HepG2 (cell line): ENCODE measurements at regions not wholly inside any gene's neighbourhood (a gene's known extent, or its start where the extent isn't known, plus 50 kb on each side); places are given as distances from the start of the nearest gene placed in this dataset.

ENCODE experiments used
- CTCF ChIP-seq: sonication (generic); formaldehyde crosslinking; IDR thresholded peaks from 2 replicates; pipeline ENCODE4 v1.5.0; 2020; ENCODE audit warnings: mild to moderate bottlenecking, missing genetic modification reagents, moderate library complexity
- HINFP ChIP-seq: sonication (generic); formaldehyde crosslinking; IDR thresholded peaks from 2 replicates; pipeline ENCODE4 v1.4.0; 2020; ENCODE audit warnings: low read depth, mild to moderate bottlenecking, missing genetic modification reagents
- LCORL ChIP-seq, 2 experiments: fragments of 450-650 bp in 1 of 2; sonication (generic) in 1 of 2; formaldehyde crosslinking in 1 of 2; IDR thresholded peaks; 2 replicates each; pipeline versions ENCODE4 v1.5.0 to v1.6.1; 2017 to 2020; ENCODE audit warnings: antibody characterized with exemption in 1 of 2, missing genetic modification reagents in 1 of 2
- ZNF800 ChIP-seq: sonication (generic); formaldehyde crosslinking; IDR thresholded peaks from 2 replicates; pipeline ENCODE4 v1.4.0; 2020; ENCODE audit warnings: missing genetic modification reagents

- no peak for TF ChIP-seq ZNF800
- TF ChIP-seq HINFP (CRISPR knock-in tag): no peak
- TF ChIP-seq LCORL (IDR thresholded peaks at IDR 0.05): no peak
- TF ChIP-seq LCORL (CRISPR knock-in tag; IDR thresholded peaks at IDR 0.05): no peak
- no peak for TF ChIP-seq CTCF (CRISPR knock-in tag)
Measured at GRCh38 chr9:23621924-23622323, 204.1 kb downstream of the ELAVL2 start.
